Occipital lobe (tissue), 1 donor: ENCODE measurements at regions not wholly inside any gene's neighbourhood (a gene's known extent, or its start where the extent isn't known, plus 50 kb on each side); places are given as distances from the start of the nearest gene placed in this dataset.

Source experiments
- DNase-seq: peaks from one replicate; lab custom pipeline; 2025; lab: John Stamatoyannopoulos, UW

- no peak for DNase-seq
Measured at GRCh38 chr16:85162478-85163277, 50.4 kb upstream of the CIBAR2 start.

- DNase-seq, result no peak
Measured at GRCh38 chr16:85163278-85164112, 51.2 kb upstream of the CIBAR2 start.

- DNase-seq, result no peak
Measured at GRCh38 chr16:85164431-85164830, 52.2 kb upstream of the CIBAR2 start.

- no peak for DNase-seq
Measured at GRCh38 chr16:85164838-85165516, 52.7 kb upstream of the CIBAR2 start.

GRCh38 chr16:85165781-85166180 is 53.5 kb upstream of the CIBAR2 start:
- no peak for DNase-seq

- no peak for DNase-seq
Measured at GRCh38 chr16:85166281-85166680, 54.0 kb upstream of the CIBAR2 start.

- no peak for DNase-seq
Measured at GRCh38 chr16:85166699-85167588, 54.7 kb upstream of the CIBAR2 start.

- no peak for DNase-seq
Measured at GRCh38 chr16:85167589-85168537, 55.6 kb upstream of the CIBAR2 start.

- no peak for DNase-seq
Measured at GRCh38 chr16:85168732-85169256, 56.5 kb upstream of the CIBAR2 start.

- DNase-seq, result no peak
Measured at GRCh38 chr16:85169333-85170065, 57.2 kb upstream of the CIBAR2 start.

- no peak for DNase-seq
Measured at GRCh38 chr16:85170066-85170491, 57.8 kb upstream of the CIBAR2 start.

- DNase-seq, result no peak
Measured at GRCh38 chr16:85170590-85171003, 58.3 kb upstream of the CIBAR2 start.

- DNase-seq, result no peak
Measured at GRCh38 chr16:85171004-85171758, 58.9 kb upstream of the CIBAR2 start.

GRCh38 chr16:85171759-85172454 is 59.6 kb upstream of the CIBAR2 start:
- DNase-seq, result no peak

- DNase-seq, result no peak
Measured at GRCh38 chr16:85172455-85173145, 60.3 kb upstream of the CIBAR2 start.

- DNase-seq, result no peak
Measured at GRCh38 chr16:85173146-85173980, 61.1 kb upstream of the CIBAR2 start.
